Trophoblast cell (in vitro differentiated cells and primary cell): ENCODE measurements at regions not wholly inside any gene's neighbourhood (a gene's known extent, or its start where the extent isn't known, plus 50 kb on each side); places are given as distances from the start of the nearest gene placed in this dataset.

Experiments
- DNase-seq, 2 donors: peaks; one replicate each; pipeline ENCODE4 v3.0.0-alpha.2; 2016
- H2AFZ ChIP-seq: 2 replicates; pipeline ENCODE4 v1.6.1; 2013; ENCODE audit warnings: low read length, moderate library complexity, mild to moderate bottlenecking; ENCODE audit not compliant: insufficient read depth, poor library complexity
- H2AK5ac ChIP-seq: 2 replicates; pipeline ENCODE4 v1.6.1; 2013; ENCODE audit warnings: mild to moderate bottlenecking, low read length
- H2BK120ac ChIP-seq: 2 replicates; pipeline ENCODE4 v1.6.1; 2013; ENCODE audit warnings: low read length, mild to moderate bottlenecking, moderate library complexity; ENCODE audit not compliant: insufficient read depth, poor library complexity
- H2BK12ac ChIP-seq: 2 replicates; pipeline ENCODE4 v1.6.1; 2013; ENCODE audit warnings: mild to moderate bottlenecking, low read length, moderate library complexity
- H2BK5ac ChIP-seq: 2 replicates; pipeline ENCODE4 v1.6.1; 2013; ENCODE audit warnings: low read length, low read depth, moderate library complexity, mild to moderate bottlenecking; ENCODE audit not compliant: poor library complexity
- H3K14ac ChIP-seq: 2 replicates; pipeline ENCODE4 v1.6.1; 2013; ENCODE audit warnings: mild to moderate bottlenecking, low read length
- H3K18ac ChIP-seq: 2 replicates; pipeline ENCODE4 v1.6.1; 2013; ENCODE audit warnings: mild to moderate bottlenecking, low read length
- H3K23ac ChIP-seq: 2 replicates; pipeline ENCODE4 v1.6.1; 2013; ENCODE audit warnings: low read length
- H3K27ac ChIP-seq: 2 replicates; pipeline ENCODE4 v1.5.1; 2013; ENCODE audit warnings: low read depth, mild to moderate bottlenecking, inconsistent platforms, low read length, moderate library complexity
- H3K27me3 ChIP-seq: 2 replicates; pipeline ENCODE4 v1.6.1; 2013; ENCODE audit warnings: inconsistent platforms, mild to moderate bottlenecking, low read length, moderate library complexity; ENCODE audit not compliant: insufficient read depth
- H3K36me3 ChIP-seq, 2 experiments: 1 replicate in 1 of 2; 2 replicates in 1 of 2; pipeline ENCODE4 v1.6.1; 2013; ENCODE audit warnings: low read length in 2 of 2, mild to moderate bottlenecking in 2 of 2, moderate library complexity in 1 of 2; ENCODE audit not compliant: insufficient read depth in 2 of 2, control insufficient read depth in 1 of 2
- H3K4ac ChIP-seq: 2 replicates; pipeline ENCODE4 v1.6.1; 2013; ENCODE audit warnings: low read depth, mild to moderate bottlenecking, low read length, moderate library complexity
- H3K4me1 ChIP-seq, 2 experiments: 1 replicate in 1 of 2; 2 replicates in 1 of 2; pipeline ENCODE4 v1.6.1; 2013; ENCODE audit warnings: low read length in 2 of 2, mild to moderate bottlenecking in 2 of 2, moderate library complexity in 1 of 2; ENCODE audit not compliant: insufficient read depth in 2 of 2, control insufficient read depth in 1 of 2
- H3K4me2 ChIP-seq: 2 replicates; pipeline ENCODE4 v1.6.1; 2013; ENCODE audit warnings: inconsistent platforms, mild to moderate bottlenecking, low read length, moderate library complexity
- H3K4me3 ChIP-seq: 2 replicates; pipeline ENCODE4 v1.5.1; 2013; ENCODE audit warnings: mild to moderate bottlenecking, low read depth, low read length, inconsistent platforms
- H3K79me1 ChIP-seq: one replicate; pipeline ENCODE4 v1.6.1; 2013; ENCODE audit warnings: low read length
- H3K79me2 ChIP-seq: 2 replicates; pipeline ENCODE4 v1.6.1; 2013; ENCODE audit warnings: low read length, mild to moderate bottlenecking; ENCODE audit not compliant: control insufficient read depth, insufficient read depth, poor library complexity
- H3K9ac ChIP-seq: 2 replicates; pipeline ENCODE4 v1.6.1; 2013; ENCODE audit warnings: mild to moderate bottlenecking, low read length
- H3K9me3 ChIP-seq: 2 replicates; pipeline ENCODE4 v1.6.1; 2013; ENCODE audit warnings: low read depth, mild to moderate bottlenecking, control low read depth, inconsistent platforms, low read length; ENCODE audit not compliant: insufficient read depth
- H4K12ac ChIP-seq: 2 replicates; pipeline ENCODE4 v1.6.1; 2013; ENCODE audit warnings: low read depth, mild to moderate bottlenecking, low read length, moderate library complexity
- H4K8ac ChIP-seq: 2 replicates; pipeline ENCODE4 v1.6.1; 2013; ENCODE audit warnings: low read depth, mild to moderate bottlenecking, low read length, moderate library complexity
- H4K91ac ChIP-seq: one replicate; pipeline ENCODE4 v1.6.1; 2013; ENCODE audit warnings: low read depth, mild to moderate bottlenecking, low read length, moderate library complexity
- WGBS: extraction: QIAGEN DNeasy Blood & Tissue Kit; methylation state at CpG from one replicate; pipeline ENCODE4 v1.1.7; 2013; ENCODE audit warnings: missing lambda C conversion rate; ENCODE audit not compliant: insufficient read length, insufficient coverage; ENCODE audit errors: extremely low coverage; 5-methylcytosine and 5-hydroxymethylcytosine counted together

- WGBS, result no CpG with 5 or more reads among the region's 1 CpG
- H3K4me2 ChIP-seq, result no peak overlapping the region
- no peak overlapping the region for H3K4ac ChIP-seq
- no peaks in the 10 kb centered on the region for H3K27me3 ChIP-seq
- H3K18ac ChIP-seq, result no peak overlapping the region
- no peaks in the 10 kb centered on the region for H3K79me1 ChIP-seq
- H4K12ac ChIP-seq, result no peak overlapping the region
- H2AK5ac ChIP-seq, result no peak overlapping the region
- H3K79me2 ChIP-seq, result no peaks in the 10 kb centered on the region
- no peak overlapping the region for H3K4me3 ChIP-seq
- no peak overlapping the region for H3K23ac ChIP-seq
- H3K9me3 ChIP-seq, result no peaks in the 10 kb centered on the region
- no peak overlapping the region for H2AFZ ChIP-seq
- no peaks in the 10 kb centered on the region for H3K4me1 ChIP-seq
- no peak overlapping the region for H2BK120ac ChIP-seq
- H4K8ac ChIP-seq, result no peak overlapping the region
- H2BK5ac ChIP-seq, result no peak overlapping the region
- no peaks in the 10 kb centered on the region for H3K36me3 ChIP-seq
- no peak for DNase-seq
- H2BK12ac ChIP-seq, result no peak overlapping the region
- no peak overlapping the region for H4K91ac ChIP-seq
- H3K14ac ChIP-seq, result no peak overlapping the region
- H3K9ac ChIP-seq, result no peak overlapping the region
- no peak overlapping the region for H3K27ac ChIP-seq
These were observed 50.2 kb upstream of the THSD7B start for GRCh38 chr2:136715146-136715545.

- no peaks in the 10 kb centered on the region for H3K4me1 ChIP-seq
- H3K23ac ChIP-seq, result no peak overlapping the region
- no peak overlapping the region for H4K8ac ChIP-seq
- H2BK5ac ChIP-seq, result no peak overlapping the region
- H3K18ac ChIP-seq, result no peak overlapping the region
- H3K4me3 ChIP-seq, result no peak overlapping the region
- H2AK5ac ChIP-seq, result no peak overlapping the region
- DNase-seq, result no peak
- no peaks in the 10 kb centered on the region for H3K9me3 ChIP-seq
- no peaks in the 10 kb centered on the region for H3K36me3 ChIP-seq
- H4K12ac ChIP-seq, result no peak overlapping the region
- H3K27me3 ChIP-seq, result no peaks in the 10 kb centered on the region
- H2BK12ac ChIP-seq, result no peak overlapping the region
- H3K79me1 ChIP-seq, result no peaks in the 10 kb centered on the region
- no peak overlapping the region for H2BK120ac ChIP-seq
- H3K27ac ChIP-seq, result no peak overlapping the region
- no peak overlapping the region for H4K91ac ChIP-seq
- no peaks in the 10 kb centered on the region for H3K79me2 ChIP-seq
- no peak overlapping the region for H3K4ac ChIP-seq
- no CpG with 5 or more reads among the region's 2 CpGs for WGBS
- H3K14ac ChIP-seq, result no peak overlapping the region
- H3K4me2 ChIP-seq, result no peak overlapping the region
- H3K9ac ChIP-seq, result no peak overlapping the region
- no peak overlapping the region for H2AFZ ChIP-seq
These were observed 50.8 kb upstream of the THSD7B start for GRCh38 chr2:136714452-136714951.

GRCh38 chr2:136713739-136714138 lies 51.6 kb upstream of the THSD7B start:
- H4K8ac ChIP-seq, result no peak overlapping the region
- H3K4me3 ChIP-seq, result no peak overlapping the region
- no peak overlapping the region for H3K27ac ChIP-seq
- no peak overlapping the region for H2BK5ac ChIP-seq
- WGBS, result no CpG with 5 or more reads among the region's 2 CpGs
- H3K4me1 ChIP-seq, result no peaks in the 10 kb centered on the region
- H2AK5ac ChIP-seq, result no peak overlapping the region
- H4K12ac ChIP-seq, result no peak overlapping the region
- H3K18ac ChIP-seq, result no peak overlapping the region
- DNase-seq, result no peak
- H3K4ac ChIP-seq, result no peak overlapping the region
- no peak overlapping the region for H2BK120ac ChIP-seq
- no peak overlapping the region for H3K14ac ChIP-seq
- H3K23ac ChIP-seq, result no peak overlapping the region
- H3K36me3 ChIP-seq, result no peaks in the 10 kb centered on the region
- H3K9ac ChIP-seq, result no peak overlapping the region
- no peaks in the 10 kb centered on the region for H3K9me3 ChIP-seq
- no peak overlapping the region for H4K91ac ChIP-seq
- H3K79me2 ChIP-seq, result no peaks in the 10 kb centered on the region
- no peak overlapping the region for H2BK12ac ChIP-seq
- H3K79me1 ChIP-seq, result no peaks in the 10 kb centered on the region
- no peak overlapping the region for H2AFZ ChIP-seq
- no peaks in the 10 kb centered on the region for H3K27me3 ChIP-seq
- no peak overlapping the region for H3K4me2 ChIP-seq

GRCh38 chr2:136705336-136705735 lies 60.0 kb upstream of the THSD7B start:
- no peak overlapping the region for H4K91ac ChIP-seq
- no peak overlapping the region for H2BK120ac ChIP-seq
- no peaks in the 10 kb centered on the region for H3K9me3 ChIP-seq
- no peak overlapping the region for H4K12ac ChIP-seq
- no peak overlapping the region for H3K4ac ChIP-seq
- no peak overlapping the region for H2AFZ ChIP-seq
- H3K4me3 ChIP-seq, result no peak overlapping the region
- no peak overlapping the region for H2BK5ac ChIP-seq
- no peaks in the 10 kb centered on the region for H3K36me3 ChIP-seq
- no CpG with 5 or more reads among the region's 3 CpGs for WGBS
- H3K4me2 ChIP-seq, result no peak overlapping the region
- H2AK5ac ChIP-seq, result no peak overlapping the region
- no peak overlapping the region for H4K8ac ChIP-seq
- H3K79me1 ChIP-seq, result no peaks in the 10 kb centered on the region
- no peak overlapping the region for H3K27ac ChIP-seq
- H3K18ac ChIP-seq, result no peak overlapping the region
- H3K14ac ChIP-seq, result no peak overlapping the region
- H2BK12ac ChIP-seq, result no peak overlapping the region
- H3K79me2 ChIP-seq, result no peaks in the 10 kb centered on the region
- H3K9ac ChIP-seq, result no peak overlapping the region
- DNase-seq, result no peak
- H3K4me1 ChIP-seq, result no peaks in the 10 kb centered on the region
- no peak overlapping the region for H3K23ac ChIP-seq
- no peaks in the 10 kb centered on the region for H3K27me3 ChIP-seq
